Neural progenitor cell (in vitro differentiated cells): ENCODE measurements at regions not wholly inside any gene's neighbourhood (a gene's known extent, or its start where the extent isn't known, plus 50 kb on each side); places are given as distances from the start of the nearest gene placed in this dataset.

Experiments used
- EZH2 ChIP-seq: fragments of 200-600 bp; sonication (generic); IDR thresholded peaks from 2 replicates; pipeline ENCODE4 v1.6.1; 2017; ENCODE audit warnings: antibody characterized with exemption, mild to moderate bottlenecking, moderate library complexity
- EZH2phosphoT487 ChIP-seq: fragments of 200-600 bp; sonication (generic); IDR thresholded peaks from 2 replicates; pipeline ENCODE4 v1.6.1; 2017; ENCODE audit warnings: antibody characterized with exemption
- TF ChIP-seq, protein P1 (sequence below): fragments of 200-600 bp; sonication (generic); IDR thresholded peaks from 2 replicates; pipeline ENCODE4 v1.5.1; 2017; ENCODE audit warnings: antibody characterized with exemption, mild to moderate bottlenecking

DNA sequence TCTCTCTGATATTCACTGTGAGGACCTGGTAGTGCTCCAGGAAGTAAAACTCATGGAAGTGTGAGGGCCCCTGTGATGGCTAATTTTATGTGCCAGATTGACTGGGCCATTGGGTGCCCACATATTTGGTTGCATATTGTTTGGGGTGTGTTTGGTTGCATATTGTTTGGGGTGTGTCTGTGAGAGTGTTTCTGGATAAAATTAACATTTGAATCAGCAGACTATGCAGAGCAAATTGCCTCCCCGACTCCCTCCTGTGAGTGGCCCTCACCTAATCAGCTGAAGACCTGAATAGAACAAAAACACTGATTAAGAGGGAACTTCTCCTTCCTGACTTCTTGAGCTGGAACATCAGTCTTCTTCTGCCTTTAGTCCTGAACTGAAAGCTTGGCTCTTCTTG lies 173.3 kb upstream of the LINC00305 start:
- TF ChIP-seq, protein P1, sequence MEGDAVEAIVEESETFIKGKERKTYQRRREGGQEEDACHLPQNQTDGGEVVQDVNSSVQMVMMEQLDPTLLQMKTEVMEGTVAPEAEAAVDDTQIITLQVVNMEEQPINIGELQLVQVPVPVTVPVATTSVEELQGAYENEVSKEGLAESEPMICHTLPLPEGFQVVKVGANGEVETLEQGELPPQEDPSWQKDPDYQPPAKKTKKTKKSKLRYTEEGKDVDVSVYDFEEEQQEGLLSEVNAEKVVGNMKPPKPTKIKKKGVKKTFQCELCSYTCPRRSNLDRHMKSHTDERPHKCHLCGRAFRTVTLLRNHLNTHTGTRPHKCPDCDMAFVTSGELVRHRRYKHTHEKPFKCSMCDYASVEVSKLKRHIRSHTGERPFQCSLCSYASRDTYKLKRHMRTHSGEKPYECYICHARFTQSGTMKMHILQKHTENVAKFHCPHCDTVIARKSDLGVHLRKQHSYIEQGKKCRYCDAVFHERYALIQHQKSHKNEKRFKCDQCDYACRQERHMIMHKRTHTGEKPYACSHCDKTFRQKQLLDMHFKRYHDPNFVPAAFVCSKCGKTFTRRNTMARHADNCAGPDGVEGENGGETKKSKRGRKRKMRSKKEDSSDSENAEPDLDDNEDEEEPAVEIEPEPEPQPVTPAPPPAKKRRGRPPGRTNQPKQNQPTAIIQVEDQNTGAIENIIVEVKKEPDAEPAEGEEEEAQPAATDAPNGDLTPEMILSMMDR: no peak
- no peak for TF ChIP-seq EZH2
- no peak for TF ChIP-seq EZH2phosphoT487
